ENCODE measurements at regions not wholly inside any gene's neighbourhood (a gene's known extent, or its start where the extent isn't known, plus 50 kb on each side); places are given as distances from the start of the nearest gene placed in this dataset.

DNA sequence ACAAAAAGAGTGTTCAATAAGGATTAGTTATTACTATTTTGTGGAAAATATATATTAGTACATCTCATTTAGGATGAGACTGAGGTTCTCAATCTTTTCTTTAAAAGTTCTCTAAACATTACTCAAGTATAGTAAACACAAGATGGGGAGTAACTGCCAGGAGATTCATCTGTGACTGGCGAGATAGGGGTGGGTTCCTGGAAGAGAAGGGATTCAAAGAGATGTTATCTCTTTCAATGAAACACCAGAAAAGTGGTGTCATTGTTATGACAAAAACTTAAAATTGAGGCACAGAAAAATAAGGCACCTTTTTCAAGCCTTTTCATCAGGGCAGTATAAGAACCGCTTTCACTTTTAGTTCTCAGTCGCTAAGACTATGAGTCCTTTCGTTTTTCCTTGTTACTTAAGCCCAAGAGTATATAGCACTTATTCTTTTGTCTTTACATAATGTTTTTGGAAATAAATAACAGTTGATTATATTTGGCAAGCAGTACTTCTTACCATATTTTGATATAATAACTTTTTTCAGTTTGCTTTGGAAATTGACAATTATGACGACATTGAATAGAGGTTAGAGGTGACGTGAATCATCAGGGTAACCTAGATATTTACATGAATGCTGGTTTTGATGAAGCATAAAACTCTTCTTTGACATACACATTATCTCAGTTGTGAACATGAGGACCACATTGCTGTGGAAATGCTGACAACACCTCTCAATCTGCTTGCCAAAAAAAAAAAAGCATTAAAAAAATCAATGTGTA, 393.9 kb upstream of the TCF4 start:
- TF ChIP-seq, protein P1, sequence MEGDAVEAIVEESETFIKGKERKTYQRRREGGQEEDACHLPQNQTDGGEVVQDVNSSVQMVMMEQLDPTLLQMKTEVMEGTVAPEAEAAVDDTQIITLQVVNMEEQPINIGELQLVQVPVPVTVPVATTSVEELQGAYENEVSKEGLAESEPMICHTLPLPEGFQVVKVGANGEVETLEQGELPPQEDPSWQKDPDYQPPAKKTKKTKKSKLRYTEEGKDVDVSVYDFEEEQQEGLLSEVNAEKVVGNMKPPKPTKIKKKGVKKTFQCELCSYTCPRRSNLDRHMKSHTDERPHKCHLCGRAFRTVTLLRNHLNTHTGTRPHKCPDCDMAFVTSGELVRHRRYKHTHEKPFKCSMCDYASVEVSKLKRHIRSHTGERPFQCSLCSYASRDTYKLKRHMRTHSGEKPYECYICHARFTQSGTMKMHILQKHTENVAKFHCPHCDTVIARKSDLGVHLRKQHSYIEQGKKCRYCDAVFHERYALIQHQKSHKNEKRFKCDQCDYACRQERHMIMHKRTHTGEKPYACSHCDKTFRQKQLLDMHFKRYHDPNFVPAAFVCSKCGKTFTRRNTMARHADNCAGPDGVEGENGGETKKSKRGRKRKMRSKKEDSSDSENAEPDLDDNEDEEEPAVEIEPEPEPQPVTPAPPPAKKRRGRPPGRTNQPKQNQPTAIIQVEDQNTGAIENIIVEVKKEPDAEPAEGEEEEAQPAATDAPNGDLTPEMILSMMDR (IDR thresholded peaks at IDR 0.05): no peak
- TF ChIP-seq POLR2A (IDR thresholded peaks at IDR 0.05): no peak
- TF ChIP-seq POLR2AphosphoS5 (IDR thresholded peaks at IDR 0.05): no peak

Measured in prostate gland (tissue), 2 donors.